ENCODE measurements at regions not wholly inside any gene's neighbourhood (a gene's known extent, or its start where the extent isn't known, plus 50 kb on each side); places are given as distances from the start of the nearest gene placed in this dataset.
"Not testable (repeated sequence)": the region's sequence is repeated elsewhere in the genome, so short reads cannot be mapped to it uniquely, and the experiment has no call there.

GRCh38 chr19:32067685-32068084, 277.7 kb upstream of the ZNF507 start (continued):
- TF ChIP-seq TSHZ2 (CRISPR knock-in tag; IDR thresholded peaks at IDR 0.05) (no peak), ZFP30 (CRISPR knock-in tag; IDR thresholded peaks at IDR 0.05) (no peak), OSR1 (CRISPR knock-in tag; IDR thresholded peaks at IDR 0.05) (no peak), ARNTL (CRISPR knock-in tag; IDR thresholded peaks at IDR 0.05; ENCODE audit: borderline replicate concordance, low read depth) (no peak)

DNA sequence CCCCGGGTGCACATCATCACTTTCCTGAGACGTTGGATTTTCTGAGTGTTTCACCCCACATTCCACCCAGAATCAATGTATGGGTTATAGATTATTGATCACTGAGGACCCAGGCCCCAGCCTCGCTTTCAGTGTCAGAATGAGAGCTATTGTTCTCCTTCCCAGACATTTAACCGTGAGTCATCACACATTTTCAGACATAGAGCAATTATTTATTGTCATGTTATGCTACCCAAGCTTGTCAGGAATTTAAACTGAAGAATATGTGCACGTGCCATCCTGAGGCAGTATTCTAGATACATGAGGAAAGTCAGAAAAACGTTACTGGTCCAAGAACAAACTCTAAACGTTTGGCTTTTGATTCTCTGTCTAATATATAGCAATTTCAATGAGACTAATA, 276.6 kb upstream of the ZNF507 start:
- TF ChIP-seq RARB (CRISPR knock-in tag; IDR thresholded peaks at IDR 0.05): no peak
- TF ChIP-seq GLIS3 (CRISPR knock-in tag; IDR thresholded peaks at IDR 0.05): no peak
- no peak for TF ChIP-seq ZC3H10 (CRISPR knock-in tag; IDR thresholded peaks at IDR 0.05)
- TF ChIP-seq ZNF565 (CRISPR knock-in tag; conservative IDR thresholded peaks at IDR 0.05; ENCODE audit: low read depth): no peak
- TF ChIP-seq TSHZ2 (CRISPR knock-in tag; IDR thresholded peaks at IDR 0.05): no peak
- TF ChIP-seq ISL1 (CRISPR knock-in tag; IDR thresholded peaks at IDR 0.05): no peak
- no peak for TF ChIP-seq PPARA (CRISPR knock-in tag; IDR thresholded peaks at IDR 0.05; ENCODE audit: borderline replicate concordance)
- no peak for TF ChIP-seq ZNF70 (CRISPR knock-in tag; IDR thresholded peaks at IDR 0.05)
- TF ChIP-seq ZFP3 (CRISPR knock-in tag; IDR thresholded peaks at IDR 0.05): no peak
- TF ChIP-seq POU6F1 (CRISPR knock-in tag; IDR thresholded peaks at IDR 0.05; ENCODE audit: borderline replicate concordance, low read depth): no peak
- TF ChIP-seq TOX (CRISPR knock-in tag; IDR thresholded peaks at IDR 0.05; ENCODE audit: borderline replicate concordance): no peak
- no peak for TF ChIP-seq OSR1 (CRISPR knock-in tag; IDR thresholded peaks at IDR 0.05)
- TF ChIP-seq ZFP30 (CRISPR knock-in tag; IDR thresholded peaks at IDR 0.05): no peak
- no peak for TF ChIP-seq TCF4 (CRISPR knock-in tag; IDR thresholded peaks at IDR 0.05; ENCODE audit: borderline replicate concordance)
- no peak for ATAC-seq

DNA sequence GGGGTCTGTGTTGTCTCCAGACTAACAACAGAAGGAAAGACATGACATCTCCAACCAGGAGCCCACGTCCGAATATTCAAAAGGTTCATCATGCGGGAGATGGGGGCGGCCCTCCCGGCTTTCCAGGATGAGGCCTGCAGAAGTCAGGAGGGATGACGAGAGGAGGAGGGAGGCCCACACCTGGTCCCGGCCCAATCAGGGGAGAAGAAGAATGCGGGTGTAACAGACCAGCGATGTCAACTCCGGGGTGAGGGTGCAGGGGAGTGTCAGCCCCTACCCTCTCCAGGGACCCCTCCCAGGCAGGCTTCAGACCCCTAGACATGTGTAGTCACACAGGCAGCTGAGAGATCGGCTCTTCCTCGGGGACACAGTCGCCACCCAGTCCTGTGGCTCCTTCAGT, 275.3 kb upstream of the ZNF507 start:
- ATAC-seq: no peak
- no peak for TF ChIP-seq OSR1 (CRISPR knock-in tag; IDR thresholded peaks at IDR 0.05)
- TF ChIP-seq ZNF565 (CRISPR knock-in tag; conservative IDR thresholded peaks at IDR 0.05; ENCODE audit: low read depth): no peak
- TF ChIP-seq CREB5 (CRISPR knock-in tag; IDR thresholded peaks at IDR 0.05; ENCODE audit: low read depth): no peak
- TF ChIP-seq ISL1 (CRISPR knock-in tag; IDR thresholded peaks at IDR 0.05): no peak
- no peak for TF ChIP-seq ARNTL (CRISPR knock-in tag; IDR thresholded peaks at IDR 0.05; ENCODE audit: borderline replicate concordance, low read depth)
- no peak for TF ChIP-seq ZC3H10 (CRISPR knock-in tag; IDR thresholded peaks at IDR 0.05)
- TF ChIP-seq ZFP30 (CRISPR knock-in tag; IDR thresholded peaks at IDR 0.05): no peak

DNA sequence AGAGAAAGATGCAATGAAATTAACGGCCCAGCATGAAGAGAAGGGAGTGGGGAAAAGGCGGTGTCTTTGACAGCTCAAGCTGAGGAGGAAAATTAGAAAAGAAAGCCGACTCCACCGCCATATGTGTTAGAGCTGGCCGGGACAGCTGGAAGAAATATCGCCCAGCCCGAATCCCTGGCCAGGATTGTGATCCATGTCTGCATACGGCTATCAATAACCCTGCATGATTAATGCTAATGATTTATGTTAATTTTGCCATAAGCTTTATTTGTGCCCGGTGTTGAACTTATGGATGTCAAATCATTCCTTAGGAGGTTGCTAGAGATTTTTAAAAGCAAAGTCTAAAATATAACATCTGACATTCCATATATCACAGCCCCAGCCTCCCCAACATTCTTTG, 263.4 kb upstream of the ZNF507 start:
- ATAC-seq: no peak
- TF ChIP-seq SNAI2 (CRISPR knock-in tag; IDR thresholded peaks at IDR 0.05): no peak
- no peak for TF ChIP-seq TCF4 (CRISPR knock-in tag; IDR thresholded peaks at IDR 0.05; ENCODE audit: borderline replicate concordance)
- TF ChIP-seq ZC3H10 (CRISPR knock-in tag; IDR thresholded peaks at IDR 0.05): no peak
- no peak for TF ChIP-seq ZNF70 (CRISPR knock-in tag; IDR thresholded peaks at IDR 0.05)
- no peak for TF ChIP-seq PPARA (CRISPR knock-in tag; IDR thresholded peaks at IDR 0.05; ENCODE audit: borderline replicate concordance)
- no peak for TF ChIP-seq ISL1 (CRISPR knock-in tag; IDR thresholded peaks at IDR 0.05)
- TF ChIP-seq ZFP30 (CRISPR knock-in tag; IDR thresholded peaks at IDR 0.05): no peak
- no peak for TF ChIP-seq GLIS3 (CRISPR knock-in tag; IDR thresholded peaks at IDR 0.05)
- TF ChIP-seq CSRNP3 (CRISPR knock-in tag; IDR thresholded peaks at IDR 0.05): no peak
- TF ChIP-seq CSDC2 (CRISPR knock-in tag; IDR thresholded peaks at IDR 0.05): no peak
- TF ChIP-seq PATZ1 (CRISPR knock-in tag; IDR thresholded peaks at IDR 0.05; ENCODE audit: borderline replicate concordance): no peak
- TF ChIP-seq OSR1 (CRISPR knock-in tag; IDR thresholded peaks at IDR 0.05): no peak

- not testable (repeated sequence) for ATAC-seq
These were observed 260.6 kb upstream of the ZNF507 start for GRCh38 chr19:32084756-32085363.
